OCI-LY3 (cell line): ENCODE measurements at regions not wholly inside any gene's neighbourhood (a gene's known extent, or its start where the extent isn't known, plus 50 kb on each side); places are given as distances from the start of the nearest gene placed in this dataset.

Experiments used
- H2AFZ ChIP-seq: fragments of 200-600, 300-600 bp; shearing (Covaris generic); 2 replicates; pipeline ENCODE4 v1.6.0; 2014; ENCODE audit warnings: antibody characterized with exemption, low read depth, low read length
- H3K27ac ChIP-seq: fragments of 200-600, 300-600 bp; sonication (generic); 2 replicates; pipeline ENCODE4 v1.5.1; 2014; ENCODE audit warnings: mild to moderate bottlenecking, low read length, moderate library complexity, mixed read lengths
- H3K27me3 ChIP-seq: fragments of 200-600, 300-600 bp; sonication (generic); 2 replicates; pipeline ENCODE4 v1.6.1; 2014; ENCODE audit warnings: low read depth, low read length, mixed read lengths
- H3K36me3 ChIP-seq: fragments of 200-600, 300-600 bp; sonication (generic); replicated peaks from 2 replicates; pipeline ENCODE3; 2014; ENCODE audit warnings: low read depth, low read length, mixed read lengths
- H3K4me1 ChIP-seq: fragments of 300-600, 200-600 bp; sonication (generic); 2 replicates; pipeline ENCODE4 v1.6.1; 2014; ENCODE audit warnings: low read length, mixed read lengths
- H3K4me2 ChIP-seq: fragments of 200-600, 300-600 bp; sonication (generic); 2 replicates; pipeline ENCODE4 v1.6.1; 2014; ENCODE audit warnings: low read length, mixed read lengths
- H3K4me3 ChIP-seq: fragments of 300-600, 200-600 bp; sonication (generic); 2 replicates; pipeline ENCODE4 v1.5.1; 2014; ENCODE audit warnings: antibody characterized with exemption, mild to moderate bottlenecking, low read length, moderate library complexity
- H3K79me2 ChIP-seq: fragments of 300-600, 200-600 bp; shearing (Covaris generic); 2 replicates; pipeline ENCODE4 v1.6.1; 2014; ENCODE audit warnings: mild to moderate bottlenecking, low read length, mixed read lengths
- H3K9ac ChIP-seq: fragments of 300-600, 200-600 bp; shearing (Covaris generic); 2 replicates; pipeline ENCODE4 v1.6.0; 2014; ENCODE audit warnings: mild to moderate bottlenecking, low read length, moderate library complexity
- H3K9me3 ChIP-seq: fragments of 200-600, 300-600 bp; shearing (Covaris generic); 2 replicates; pipeline ENCODE4 v1.6.1; 2014; ENCODE audit warnings: low read length, mixed read lengths; ENCODE audit not compliant: insufficient read depth
- H4K20me1 ChIP-seq: fragments of 200-600, 300-600 bp; sonication (generic); 2 replicates; pipeline ENCODE4 v1.6.1; 2016; ENCODE audit warnings: low read length, mixed read lengths; ENCODE audit not compliant: insufficient read depth
- CTCF ChIP-seq: fragments of 200-600, 300-600 bp; sonication (generic); IDR thresholded peaks from 2 replicates; pipeline ENCODE4 v1.5.1; 2014; ENCODE audit warnings: antibody characterized with exemption, low read length, low read depth
- EZH2phosphoT487 ChIP-seq: fragments of 200-600 bp; shearing (Covaris generic); IDR thresholded peaks from 2 replicates; pipeline ENCODE4 v1.6.1; 2018; ENCODE audit warnings: antibody characterized with exemption, mixed run types, low read depth

- H3K9me3 ChIP-seq = no peaks in the 10 kb centered on the region
- no peaks in the 10 kb centered on the region for H4K20me1 ChIP-seq
- H3K27me3 ChIP-seq = no peaks in the 10 kb centered on the region
- H3K27ac ChIP-seq = peak overlapping the region; percentile 26; the same call in 1 of the 2 replicates
- peak overlapping the region; percentile 45 for H3K4me3 ChIP-seq
- no peaks in the 10 kb centered on the region for H3K79me2 ChIP-seq
- no peak overlapping the region for H3K9ac ChIP-seq
- H2AFZ ChIP-seq = no peak overlapping the region
- peak overlapping the region; percentile 72 for H3K4me2 ChIP-seq
- H3K36me3 ChIP-seq = no peaks in the 10 kb centered on the region
- H3K4me1 ChIP-seq = peaks cover 18% of the 10 kb centered on the region
- TF ChIP-seq CTCF (no peak), EZH2phosphoT487 (no peak)
Observed at GRCh38 chr4:115334736-115335411, 221.5 kb upstream of the NDST4 start.

- H2AFZ ChIP-seq = no peak overlapping the region
- H4K20me1 ChIP-seq = no peaks in the 10 kb centered on the region
- H3K36me3 ChIP-seq = no peaks in the 10 kb centered on the region
- H3K4me3 ChIP-seq = no peak overlapping the region
- H3K4me2 ChIP-seq = no peak overlapping the region
- no peaks in the 10 kb centered on the region for H3K79me2 ChIP-seq
- H3K9me3 ChIP-seq = no peaks in the 10 kb centered on the region
- H3K27ac ChIP-seq = no peak overlapping the region
- no peak for TF ChIP-seq CTCF
- TF ChIP-seq EZH2phosphoT487 = no peak
- H3K27me3 ChIP-seq = no peaks in the 10 kb centered on the region
- H3K9ac ChIP-seq = no peak overlapping the region
- peaks cover 18% of the 10 kb centered on the region for H3K4me1 ChIP-seq
Observed at GRCh38 chr4:115332078-115332477, 218.7 kb upstream of the NDST4 start.

GRCh38 chr4:115331241-115331640 is 217.8 kb upstream of the NDST4 start:
- no peak overlapping the region for H2AFZ ChIP-seq
- H4K20me1 ChIP-seq = no peaks in the 10 kb centered on the region
- TF ChIP-seq EZH2phosphoT487 (no peak), CTCF (no peak)
- H3K27me3 ChIP-seq = no peaks in the 10 kb centered on the region
- peaks cover 18% of the 10 kb centered on the region for H3K4me1 ChIP-seq
- no peaks in the 10 kb centered on the region for H3K9me3 ChIP-seq
- no peak overlapping the region for H3K4me2 ChIP-seq
- no peaks in the 10 kb centered on the region for H3K36me3 ChIP-seq
- no peak overlapping the region for H3K27ac ChIP-seq
- H3K9ac ChIP-seq = no peak overlapping the region
- H3K79me2 ChIP-seq = no peaks in the 10 kb centered on the region
- no peak overlapping the region for H3K4me3 ChIP-seq

GRCh38 chr4:115325836-115326235 is 212.4 kb upstream of the NDST4 start:
- H3K27ac ChIP-seq = no peak overlapping the region
- H3K4me1 ChIP-seq = no peaks in the 10 kb centered on the region
- H3K4me2 ChIP-seq = no peak overlapping the region
- no peaks in the 10 kb centered on the region for H3K79me2 ChIP-seq
- H3K36me3 ChIP-seq = no peaks in the 10 kb centered on the region
- no peaks in the 10 kb centered on the region for H4K20me1 ChIP-seq
- no peak overlapping the region for H3K9ac ChIP-seq
- H2AFZ ChIP-seq = no peak overlapping the region
- no peaks in the 10 kb centered on the region for H3K9me3 ChIP-seq
- H3K4me3 ChIP-seq = no peak overlapping the region
- no peaks in the 10 kb centered on the region for H3K27me3 ChIP-seq
- TF ChIP-seq EZH2phosphoT487 = no peak
